ENCODE measurements at regions not wholly inside any gene's neighbourhood (a gene's known extent, or its start where the extent isn't known, plus 50 kb on each side); places are given as distances from the start of the nearest gene placed in this dataset.
"Not testable (repeated sequence)": the region's sequence is repeated elsewhere in the genome, so short reads cannot be mapped to it uniquely, and the experiment has no call there.

GRCh38 chr7:124177891-124178290 is 145.0 kb upstream of the TMEM229A start:
- in situ Hi-C loops (cut with HindIII; ENCODE audit: low sequenced_read_pairs) = no loop called here

- in situ Hi-C loops (cut with HindIII; ENCODE audit: low sequenced_read_pairs) = not testable (repeated sequence)
Observed at GRCh38 chr7:124171812-124172211, 138.9 kb upstream of the TMEM229A start.

- in situ Hi-C loops (cut with HindIII; ENCODE audit: low sequenced_read_pairs) = no loop called here
Observed at GRCh38 chr7:124171068-124171467, 138.2 kb upstream of the TMEM229A start.

- in situ Hi-C loops (cut with HindIII; ENCODE audit: low sequenced_read_pairs) = no loop called here
Observed at GRCh38 chr7:124168616-124169015, 135.7 kb upstream of the TMEM229A start.

GRCh38 chr7:124162667-124163066 is 129.8 kb upstream of the TMEM229A start:
- in situ Hi-C loops (cut with HindIII; ENCODE audit: low sequenced_read_pairs) = no loop called here

- in situ Hi-C loops (cut with HindIII; ENCODE audit: low sequenced_read_pairs) = no loop called here
Observed at GRCh38 chr7:124155432-124156022, 122.7 kb upstream of the TMEM229A start.

GRCh38 chr7:124152859-124153692 is 120.2 kb upstream of the TMEM229A start:
- in situ Hi-C loops (cut with HindIII; ENCODE audit: low sequenced_read_pairs) = no loop called here

GRCh38 chr7:124137664-124138063 is 104.8 kb upstream of the TMEM229A start:
- in situ Hi-C loops (cut with HindIII; ENCODE audit: low sequenced_read_pairs) = no loop called here

- in situ Hi-C loops (cut with HindIII; ENCODE audit: low sequenced_read_pairs) = no loop called here
Observed at GRCh38 chr7:124124201-124124600, 91.3 kb upstream of the TMEM229A start.

- in situ Hi-C loops (cut with HindIII; ENCODE audit: low sequenced_read_pairs) = no loop called here
Observed at GRCh38 chr7:124120911-124121310, 88.0 kb upstream of the TMEM229A start.

- in situ Hi-C loops (cut with HindIII; ENCODE audit: low sequenced_read_pairs) = no loop called here
Observed at GRCh38 chr7:124113045-124113444, 80.2 kb upstream of the TMEM229A start.

GRCh38 chr7:124106575-124106974 is 73.7 kb upstream of the TMEM229A start:
- in situ Hi-C loops (cut with HindIII; ENCODE audit: low sequenced_read_pairs) = no loop called here

- in situ Hi-C loops (cut with HindIII; ENCODE audit: low sequenced_read_pairs) = no loop called here
Observed at GRCh38 chr7:124101173-124101768, 68.4 kb upstream of the TMEM229A start.

GRCh38 chr7:124100190-124100589 is 67.3 kb upstream of the TMEM229A start:
- in situ Hi-C loops (cut with HindIII; ENCODE audit: low sequenced_read_pairs) = no loop called here

GRCh38 chr7:124099585-124099984 is 66.7 kb upstream of the TMEM229A start:
- in situ Hi-C loops (cut with HindIII; ENCODE audit: low sequenced_read_pairs) = not testable (repeated sequence)

- in situ Hi-C loops (cut with HindIII; ENCODE audit: low sequenced_read_pairs) = no loop called here
Observed at GRCh38 chr7:124089621-124090020, 56.8 kb upstream of the TMEM229A start.

GRCh38 chr7:124088590-124088989 is 55.7 kb upstream of the TMEM229A start:
- in situ Hi-C loops (cut with HindIII; ENCODE audit: low sequenced_read_pairs) = no loop called here

- in situ Hi-C loops (cut with HindIII; ENCODE audit: low sequenced_read_pairs) = no loop called here
Observed at GRCh38 chr7:124086843-124087242, 54.0 kb upstream of the TMEM229A start.

GRCh38 chr7:124085179-124085578 is 52.3 kb upstream of the TMEM229A start:
- in situ Hi-C loops (cut with HindIII; ENCODE audit: low sequenced_read_pairs) = no loop called here

GRCh38 chr7:124084024-124084423 is 51.2 kb upstream of the TMEM229A start:
- in situ Hi-C loops (cut with HindIII; ENCODE audit: low sequenced_read_pairs) = no loop called here
